ENCODE measurements at regions not wholly inside any gene's neighbourhood (a gene's known extent, or its start where the extent isn't known, plus 50 kb on each side); places are given as distances from the start of the nearest gene placed in this dataset.

GRCh38 chr3:139123377-139124095 lies 78.8 kb upstream of the PRR23C start:
- no peak for TF ChIP-seq CTCF (IDR thresholded peaks at IDR 0.05)
- no peak for TF ChIP-seq EP300 (IDR thresholded peaks at IDR 0.05)
- no peak for TF ChIP-seq POLR2AphosphoS5 (IDR thresholded peaks at IDR 0.05)
- no peak for TF ChIP-seq POLR2A (IDR thresholded peaks at IDR 0.05)

Measured in upper lobe of left lung (tissue), 4 donors.